BLaER1 treated with 17β-estradiol and CSF1 and Interleukin-3, amounts not matched to agents 10 nM and 100 nM (cell line): ENCODE measurements at regions not wholly inside any gene's neighbourhood (a gene's known extent, or its start where the extent isn't known, plus 50 kb on each side); places are given as distances from the start of the nearest gene placed in this dataset.

ENCODE experiments used
- H3K27ac ChIP-seq, 11 experiments: shearing (Covaris generic); formaldehyde crosslinking; 2 replicates each; pipeline ENCODE4 v1.8.1; 2022
- H3K27me3 ChIP-seq, 11 experiments: shearing (Covaris generic); formaldehyde crosslinking; 2 replicates each; pipeline ENCODE4 v1.8.1; 2022
- H3K36me3 ChIP-seq, 11 experiments: shearing (Covaris generic); formaldehyde crosslinking; 2 replicates each; pipeline ENCODE4 v1.8.1; 2022
- H3K4me1 ChIP-seq, 10 experiments: shearing (Covaris generic); formaldehyde crosslinking; 2 replicates each; pipeline ENCODE4 v1.8.1; 2022
- H3K4me2 ChIP-seq, 11 experiments: shearing (Covaris generic); formaldehyde crosslinking; 2 replicates each; pipeline ENCODE4 v1.8.1; 2022
- H3K4me3 ChIP-seq, 10 experiments: shearing (Covaris generic); formaldehyde crosslinking; 2 replicates each; pipeline ENCODE4 v1.8.1; 2022
- H3K9ac ChIP-seq, 11 experiments: shearing (Covaris generic); formaldehyde crosslinking; 2 replicates each; pipeline ENCODE4 v1.8.1; 2022
- H3K9me3 ChIP-seq, 11 experiments: shearing (Covaris generic); formaldehyde crosslinking; replicated peaks in 1 of 11; 2 replicates each; pipeline ENCODE4 v1.8.1; 2022
- H4K20me1 ChIP-seq, 11 experiments: shearing (Covaris generic); formaldehyde crosslinking; 2 replicates each; pipeline ENCODE4 v1.8.1; 2022
- Cebpa-rat ChIP-seq, 11 experiments: shearing (Covaris generic); IDR thresholded peaks; 2 replicates each; pipeline ENCODE4 v1.8.1; 2022

- no peak for TF ChIP-seq Cebpa-rat (IDR thresholded peaks at IDR 0.05)
- H3K4me2 ChIP-seq: peak overlapping the region in 9 of 11 experiments; percentile 21 to 75 (median 54); a peak in 14 of 22 replicates
- H3K27me3 ChIP-seq: no peaks in the 10 kb centered on the region
- H3K27ac ChIP-seq: no peak overlapping the region
- no peaks in the 10 kb centered on the region for H3K9me3 ChIP-seq
- no peaks in the 10 kb centered on the region for H3K36me3 ChIP-seq
- H3K9ac ChIP-seq: no peak overlapping the region
- no peaks in the 10 kb centered on the region for H4K20me1 ChIP-seq
- peaks cover 0 to 41% (median 27%) of the 10 kb centered on the region in 10 experiments; a peak in 19 of 20 replicates for H3K4me1 ChIP-seq
- no peak overlapping the region for H3K4me3 ChIP-seq
Observed at GRCh38 chr16:6891496-6891895, 441.1 kb upstream of the RBFOX1 start.

DNA sequence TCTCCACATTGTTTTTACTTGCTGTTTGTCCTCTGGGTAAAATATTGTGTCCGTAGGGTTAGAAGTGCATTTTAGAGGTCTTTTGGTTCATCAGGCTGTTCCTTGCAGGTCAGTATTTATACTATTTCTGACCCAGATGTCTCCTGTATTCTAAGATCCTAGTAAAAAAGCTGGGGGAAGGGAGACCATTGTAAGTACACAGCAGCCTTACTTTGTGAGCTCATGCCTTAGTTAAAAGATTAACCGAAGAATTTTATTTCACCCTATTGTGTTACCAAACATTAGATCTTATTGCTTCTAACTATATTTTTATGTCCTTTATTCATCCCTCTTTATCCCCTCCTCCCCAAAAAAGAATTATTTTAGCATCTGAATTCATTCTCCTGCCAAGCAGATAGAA, 444.1 kb upstream of the RBFOX1 start:
- peak overlapping the region in 3 of 11 experiments; percentile 21 to 51 (median 47); a peak in 3 of 22 replicates for H3K9ac ChIP-seq
- no peaks in the 10 kb centered on the region for H3K36me3 ChIP-seq
- TF ChIP-seq Cebpa-rat (IDR thresholded peaks at IDR 0.05): no peak
- H3K4me1 ChIP-seq: peaks cover 6 to 63% (median 44%) of the 10 kb centered on the region in 10 experiments
- H4K20me1 ChIP-seq: no peaks in the 10 kb centered on the region
- H3K27ac ChIP-seq: peak overlapping the region in 5 of 11 experiments; percentile 20 to 43 (median 30); a peak in 5 of 22 replicates
- no peaks in the 10 kb centered on the region for H3K27me3 ChIP-seq
- peak overlapping the region; percentile 8 to 44 (median 37); a peak in 16 of 22 replicates for H3K4me2 ChIP-seq
- H3K4me3 ChIP-seq: no peak overlapping the region
- no peaks in the 10 kb centered on the region for H3K9me3 ChIP-seq

DNA sequence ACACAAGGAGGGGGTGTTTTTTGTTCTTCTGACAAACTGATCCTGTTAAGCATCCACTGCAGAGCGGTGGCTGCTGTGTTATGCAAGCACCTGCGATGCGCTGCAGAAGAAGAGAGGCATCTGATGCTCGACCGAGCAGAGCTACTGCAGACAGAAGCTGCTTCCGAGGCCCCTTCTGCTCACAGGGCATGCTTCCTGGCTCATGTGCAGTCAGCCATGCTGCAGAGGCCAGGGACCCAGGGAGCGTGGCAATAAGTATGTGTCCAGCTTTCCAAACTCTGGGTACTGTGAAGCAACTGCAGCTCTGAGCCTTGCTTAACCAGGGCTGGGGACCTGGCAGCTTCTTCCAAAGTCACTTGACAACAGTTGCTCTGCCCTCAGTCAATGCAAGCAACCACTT, 448.6 kb upstream of the RBFOX1 start:
- Histone ChIP-seq H3K9me3 (no peaks in the 10 kb centered on the region), H3K4me2 (peak overlapping the region; percentile 32 to 78 (median 67)), H3K4me3 (no peak overlapping the region; a peak in 1 of 20 replicates), H3K36me3 (no peaks in the 10 kb centered on the region), H4K20me1 (no peaks in the 10 kb centered on the region), H3K27me3 (no peaks in the 10 kb centered on the region), H3K4me1 (peaks cover 6 to 55% (median 34%) of the 10 kb centered on the region in 10 experiments; a peak in 18 of 20 replicates), H3K9ac (peak overlapping the region in 5 of 11 experiments; percentile 11 to 64 (median 60); a peak in 8 of 22 replicates), H3K27ac (peak overlapping the region in 6 of 11 experiments; percentile 38 to 82 (median 72); a peak in 11 of 22 replicates)
- peak in 8 of 11 experiments; percentile 41 to 99 (median 90); a peak in 14 of 22 replicates for TF ChIP-seq Cebpa-rat (IDR thresholded peaks at IDR 0.05)

DNA sequence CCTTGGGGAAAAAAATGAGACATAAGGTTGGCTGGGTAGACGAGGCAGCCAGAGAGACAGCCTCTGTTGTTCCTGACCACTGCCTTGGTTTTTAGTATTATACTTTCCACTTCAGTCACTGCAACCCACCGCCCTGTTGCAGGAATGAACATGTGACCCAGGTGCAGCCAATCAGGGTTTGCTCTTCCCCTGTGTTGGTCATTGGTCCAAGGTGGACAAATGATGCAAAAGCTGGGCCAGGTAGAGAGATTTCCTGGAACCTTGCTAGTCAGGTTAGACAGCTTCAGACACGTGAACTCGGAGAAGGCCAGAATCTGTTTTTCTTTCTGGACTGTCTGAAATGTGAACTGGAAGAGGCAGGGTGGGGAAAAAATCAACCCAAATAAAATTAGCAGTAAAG, 452.4 kb upstream of the RBFOX1 start:
- no peak overlapping the region for H3K4me3 ChIP-seq
- no peaks in the 10 kb centered on the region for H3K36me3 ChIP-seq
- TF ChIP-seq Cebpa-rat (IDR thresholded peaks at IDR 0.05): no peak
- H3K4me1 ChIP-seq: peaks cover 6 to 50% (median 32%) of the 10 kb centered on the region in 10 experiments; a peak in 18 of 20 replicates
- no peaks in the 10 kb centered on the region for H4K20me1 ChIP-seq
- H3K9ac ChIP-seq: no peak overlapping the region
- no peaks in the 10 kb centered on the region for H3K27me3 ChIP-seq
- no peaks in the 10 kb centered on the region for H3K9me3 ChIP-seq
- no peak overlapping the region for H3K4me2 ChIP-seq
- H3K27ac ChIP-seq: no peak overlapping the region

DNA sequence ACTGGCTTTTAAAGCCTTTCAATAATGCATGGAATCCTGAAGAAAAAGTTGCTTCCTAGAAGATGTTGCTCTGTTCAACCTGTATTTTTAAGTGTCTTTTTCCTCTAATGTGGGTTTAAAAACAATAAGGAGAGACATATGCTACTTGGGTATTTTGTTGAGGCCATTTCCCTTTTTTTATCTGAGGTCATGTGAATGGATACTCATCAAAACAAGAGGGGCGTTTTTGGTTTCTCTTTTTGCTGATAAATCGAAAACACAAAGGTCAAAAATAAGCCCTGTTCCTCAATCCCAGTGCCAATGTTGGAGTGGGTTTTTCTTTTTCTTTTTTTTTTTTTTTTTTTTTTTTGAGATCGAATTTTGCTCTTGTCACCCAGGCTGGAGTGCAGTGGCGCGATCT, 468.0 kb upstream of the RBFOX1 start:
- Histone ChIP-seq H4K20me1 (no peaks in the 10 kb centered on the region), H3K9ac (peak overlapping the region in 1 of 11 experiments; percentile 26; a peak in 2 of 22 replicates), H3K4me3 (no peak overlapping the region; a peak in 1 of 20 replicates), H3K4me2 (peak overlapping the region in 3 of 11 experiments; percentile 48 to 62 (median 55); a peak in 6 of 22 replicates), H3K4me1 (peaks cover 0 to 64% (median 0%) of the 10 kb centered on the region in 10 experiments; a peak in 7 of 20 replicates), H3K9me3 (no peaks in the 10 kb centered on the region), H3K27me3 (no peaks in the 10 kb centered on the region), H3K27ac (peak overlapping the region in 4 of 11 experiments; percentile 47 to 79 (median 72); a peak in 7 of 22 replicates), H3K36me3 (no peaks in the 10 kb centered on the region)
- no peak for TF ChIP-seq Cebpa-rat (IDR thresholded peaks at IDR 0.05)

GRCh38 chr16:6864244-6864643, 468.4 kb upstream of the RBFOX1 start:
- Histone ChIP-seq H3K4me1 (peaks cover 0 to 64% (median 0%) of the 10 kb centered on the region in 10 experiments; a peak in 7 of 20 replicates), H3K36me3 (no peaks in the 10 kb centered on the region), H3K9me3 (no peaks in the 10 kb centered on the region), H4K20me1 (no peaks in the 10 kb centered on the region), H3K4me3 (no peak overlapping the region; a peak in 1 of 20 replicates), H3K27ac (peak overlapping the region in 4 of 11 experiments; percentile 47 to 79 (median 72); a peak in 7 of 22 replicates), H3K9ac (peak overlapping the region in 2 of 11 experiments; percentile 26 to 39; a peak in 3 of 22 replicates), H3K4me2 (peak overlapping the region in 4 of 11 experiments; percentile 20 to 62 (median 52); a peak in 6 of 22 replicates), H3K27me3 (no peaks in the 10 kb centered on the region)
- TF ChIP-seq Cebpa-rat (IDR thresholded peaks at IDR 0.05): no peak

- Histone ChIP-seq H3K9me3 (no peaks in the 10 kb centered on the region), H3K4me2 (peak overlapping the region in 3 of 11 experiments; percentile 48 to 62 (median 55); a peak in 7 of 22 replicates), H3K36me3 (no peaks in the 10 kb centered on the region), H3K4me1 (peaks cover 0 to 66% (median 0%) of the 10 kb centered on the region in 10 experiments; a peak in 7 of 20 replicates), H3K27me3 (no peaks in the 10 kb centered on the region), H4K20me1 (no peaks in the 10 kb centered on the region), H3K9ac (no peak overlapping the region), H3K4me3 (no peak overlapping the region), H3K27ac (peak overlapping the region in 1 of 11 experiments; percentile 68; a peak in 1 of 22 replicates)
- TF ChIP-seq Cebpa-rat (IDR thresholded peaks at IDR 0.05): no peak
Observed at GRCh38 chr16:6863135-6863534, 469.5 kb upstream of the RBFOX1 start.

DNA sequence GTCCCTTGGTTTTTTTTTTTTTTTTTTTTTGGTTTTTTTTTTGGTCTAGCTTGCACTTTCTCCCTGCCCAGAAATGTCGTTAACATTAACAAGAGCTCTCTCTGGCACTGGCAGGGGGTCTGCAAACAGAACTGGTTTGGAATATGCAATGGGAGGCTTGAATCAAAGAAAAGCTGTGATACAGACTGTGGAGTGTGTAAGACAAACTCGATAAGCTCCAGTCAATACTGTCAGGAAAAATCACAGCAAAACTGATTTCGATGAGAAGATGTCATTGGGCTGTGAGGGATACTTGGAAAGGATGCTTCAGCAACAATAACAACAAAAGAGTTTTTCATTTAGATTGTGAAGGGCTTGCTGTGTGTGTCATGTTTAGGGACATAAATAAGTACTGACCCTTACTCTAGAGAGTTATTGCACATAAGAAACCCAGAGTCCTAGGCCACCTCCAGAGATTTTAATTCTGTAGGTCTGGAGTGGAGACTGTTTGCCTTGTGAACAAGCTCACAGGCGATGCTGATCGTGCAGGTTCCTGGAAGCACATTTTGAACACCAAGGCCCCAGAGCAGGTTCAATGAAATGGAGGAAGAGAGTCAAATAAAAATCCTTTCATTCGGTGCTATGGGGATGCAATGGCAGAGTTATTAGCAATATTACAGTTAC, 470.7 kb upstream of the RBFOX1 start:
- H3K4me2 ChIP-seq: peak overlapping the region in 4 of 11 experiments; percentile 17 to 62 (median 52); a peak in 6 of 22 replicates
- peaks cover 0 to 57% (median 0%) of the 10 kb centered on the region in 10 experiments; a peak in 7 of 20 replicates for H3K4me1 ChIP-seq
- H3K36me3 ChIP-seq: no peaks in the 10 kb centered on the region
- no peaks in the 10 kb centered on the region for H3K27me3 ChIP-seq
- TF ChIP-seq Cebpa-rat (IDR thresholded peaks at IDR 0.05): no peak
- H4K20me1 ChIP-seq: no peaks in the 10 kb centered on the region
- no peak overlapping the region for H3K4me3 ChIP-seq
- H3K27ac ChIP-seq: no peak overlapping the region
- no peaks in the 10 kb centered on the region for H3K9me3 ChIP-seq
- H3K9ac ChIP-seq: no peak overlapping the region

DNA sequence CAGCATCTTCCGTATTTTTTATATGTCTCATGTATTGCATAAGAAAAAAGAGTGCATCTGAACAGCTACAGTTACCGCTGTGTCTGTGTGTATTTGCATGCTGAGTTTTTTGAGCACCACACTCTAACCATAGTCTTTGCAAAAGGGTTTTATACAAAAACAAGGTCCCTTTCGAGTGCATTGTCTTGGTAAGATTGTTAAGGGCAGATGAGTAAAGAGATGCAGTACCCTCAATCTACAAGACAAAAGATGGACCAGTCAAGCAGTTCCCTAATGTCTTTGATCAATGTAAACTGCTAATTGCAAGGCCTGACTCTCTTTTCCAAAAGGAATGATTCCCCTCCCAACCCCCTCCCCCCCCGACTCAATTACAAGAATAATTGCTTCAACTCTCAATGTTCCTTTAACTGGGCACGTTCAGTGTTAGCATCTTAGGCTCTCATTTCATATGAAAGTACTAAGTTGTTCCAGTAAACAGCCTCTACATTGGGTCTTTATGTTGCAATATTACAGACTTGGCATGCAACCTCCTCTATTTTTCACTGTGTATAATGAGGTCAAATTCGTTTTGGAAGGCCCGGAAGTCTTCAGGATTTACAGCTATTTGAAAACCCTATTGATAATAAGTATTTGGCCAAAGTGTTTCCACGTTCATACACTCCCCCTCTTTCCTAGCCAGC, 471.4 kb upstream of the RBFOX1 start:
- no peaks in the 10 kb centered on the region for H3K9me3 ChIP-seq
- no peak overlapping the region for H3K4me3 ChIP-seq
- H3K27ac ChIP-seq: no peak overlapping the region
- TF ChIP-seq Cebpa-rat (IDR thresholded peaks at IDR 0.05): no peak
- peaks cover 0 to 51% (median 0%) of the 10 kb centered on the region in 10 experiments; a peak in 7 of 20 replicates for H3K4me1 ChIP-seq
- H3K9ac ChIP-seq: no peak overlapping the region
- H3K36me3 ChIP-seq: no peaks in the 10 kb centered on the region
- no peaks in the 10 kb centered on the region for H3K27me3 ChIP-seq
- H4K20me1 ChIP-seq: no peaks in the 10 kb centered on the region
- H3K4me2 ChIP-seq: no peak overlapping the region
